SKM-1 treated with dmso at 0.1 percent for 144 hours (cell line): ENCODE measurements at regions not wholly inside any gene's neighbourhood (a gene's known extent, or its start where the extent isn't known, plus 50 kb on each side); places are given as distances from the start of the nearest gene placed in this dataset.

Experiments
- DNase-seq: peaks from one replicate; lab custom pipeline; 2025; ENCODE audit not compliant: unreplicated experiment; lab: John Stamatoyannopoulos, UW

GRCh38 chr2:576292-576691 is 100.9 kb downstream of the TMEM18 start:
- no peak for DNase-seq

DNA sequence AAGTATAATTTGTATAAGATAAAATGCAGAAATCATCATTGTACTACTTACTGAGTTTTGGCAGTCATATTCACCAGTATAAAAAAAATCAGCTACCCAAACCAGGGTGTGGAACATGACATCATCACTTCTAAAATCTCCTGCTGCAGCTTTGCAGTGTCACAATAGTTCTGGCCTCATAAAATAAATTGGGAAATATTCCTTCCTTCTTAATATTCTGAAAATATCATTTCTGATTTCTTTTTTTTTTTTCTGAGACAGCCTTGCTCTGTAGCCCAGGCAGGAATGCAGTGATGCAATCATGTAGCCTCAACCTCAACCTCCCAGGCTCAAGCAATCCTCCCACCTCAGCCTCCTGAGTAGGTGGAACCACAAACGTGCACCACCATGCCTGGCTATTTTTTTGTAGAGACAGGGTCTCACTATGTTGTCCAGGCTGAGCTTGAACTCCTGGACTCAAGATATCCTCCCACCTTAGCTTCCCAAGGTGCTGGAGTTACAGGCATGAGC is 101.4 kb downstream of the TMEM18 start:
- DNase-seq = no peak

GRCh38 chr2:575030-575726 is 102.0 kb downstream of the TMEM18 start:
- no peak for DNase-seq

DNA sequence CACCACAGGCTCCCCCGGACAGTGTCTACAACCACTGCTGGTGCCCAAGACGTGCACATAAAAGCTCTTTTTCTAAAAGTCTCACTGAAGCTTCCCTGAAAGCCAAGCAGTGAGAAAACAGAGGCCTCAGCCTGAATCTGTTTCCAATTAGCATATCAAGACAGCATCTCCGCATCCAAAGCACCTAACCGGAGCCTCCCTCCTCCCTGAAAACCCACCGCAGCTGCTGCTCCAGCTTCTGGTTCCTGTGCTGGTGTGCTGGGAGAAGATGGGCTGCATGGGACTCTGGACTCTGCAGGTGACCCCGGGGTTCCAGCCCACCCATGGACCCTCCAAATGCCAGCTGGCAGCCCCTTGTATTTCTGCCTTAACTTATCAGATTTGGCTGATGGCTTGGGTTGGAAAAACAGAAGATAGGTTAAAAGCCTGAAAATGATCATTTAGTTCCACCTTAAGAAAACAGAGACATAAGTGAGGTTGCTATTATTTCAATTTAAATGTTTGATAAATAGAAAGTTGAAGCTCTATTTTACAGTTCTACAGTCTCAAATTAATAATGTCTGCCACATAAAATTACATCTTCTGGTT is 103.3 kb downstream of the TMEM18 start:
- DNase-seq = no peak

GRCh38 chr2:573025-573424 is 104.2 kb downstream of the TMEM18 start:
- no peak for DNase-seq

DNA sequence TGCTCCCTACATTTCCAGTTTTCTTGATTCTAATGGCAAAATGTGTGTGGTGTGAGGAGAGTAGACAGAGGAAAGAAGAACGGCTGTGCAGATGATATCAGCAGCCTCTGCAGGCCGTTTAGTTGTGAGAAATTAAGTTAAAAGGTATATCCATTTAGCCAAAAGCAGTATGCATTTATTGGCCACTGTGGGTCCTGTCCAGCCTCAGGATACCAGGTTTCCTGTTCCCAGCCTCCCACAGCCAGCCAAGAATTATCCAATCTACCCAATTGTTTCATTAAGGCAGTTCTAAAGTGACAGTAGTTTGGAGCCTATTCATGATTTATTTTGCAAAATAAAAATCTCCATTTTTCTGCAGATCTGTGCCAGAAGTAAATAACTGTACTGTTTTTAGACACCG is 107.5 kb downstream of the TMEM18 start:
- no peak for DNase-seq

GRCh38 chr2:568639-569235 is 108.5 kb downstream of the TMEM18 start:
- DNase-seq = no peak

DNA sequence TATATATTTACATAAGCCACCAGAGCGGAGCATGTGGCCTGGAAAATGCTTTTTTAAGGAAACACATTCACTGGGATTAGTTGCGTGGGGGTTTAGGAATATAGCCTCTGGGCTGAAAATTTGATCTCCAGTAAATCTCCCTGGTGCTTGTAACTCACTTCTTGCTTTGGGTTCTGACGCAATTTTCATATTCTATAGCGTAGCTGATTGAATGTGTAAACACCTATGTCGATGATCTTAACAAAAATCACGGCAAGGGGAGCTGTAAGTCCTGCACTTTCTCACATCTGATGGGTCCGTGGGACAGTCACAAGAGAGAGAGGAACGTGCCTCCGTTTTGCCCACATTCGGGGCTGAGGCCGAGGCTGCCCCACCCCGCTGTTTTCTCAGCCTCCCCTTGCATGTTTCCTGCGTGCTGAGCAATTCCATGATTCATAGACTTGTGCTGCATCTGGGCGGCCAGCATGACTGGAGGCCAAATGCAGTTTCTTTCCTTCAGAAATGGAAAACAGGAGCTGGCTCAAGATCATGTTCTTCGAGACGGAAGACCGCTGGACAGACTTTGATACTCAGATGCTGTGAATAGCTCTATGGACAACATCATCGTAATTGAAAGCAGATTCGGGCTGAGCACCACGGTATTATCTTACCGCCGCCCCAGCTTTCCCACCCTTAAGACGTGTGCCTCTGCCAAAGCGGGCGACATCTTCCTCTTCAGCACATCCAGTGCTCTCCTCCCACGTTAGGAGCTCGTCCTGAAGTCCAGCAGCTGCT is 109.2 kb downstream of the TMEM18 start:
- DNase-seq = no peak

- no peak for DNase-seq
Measured at GRCh38 chr2:567496-567864, 109.7 kb downstream of the TMEM18 start.

- no peak for DNase-seq
Measured at GRCh38 chr2:566379-567313, 110.6 kb downstream of the TMEM18 start.

DNA sequence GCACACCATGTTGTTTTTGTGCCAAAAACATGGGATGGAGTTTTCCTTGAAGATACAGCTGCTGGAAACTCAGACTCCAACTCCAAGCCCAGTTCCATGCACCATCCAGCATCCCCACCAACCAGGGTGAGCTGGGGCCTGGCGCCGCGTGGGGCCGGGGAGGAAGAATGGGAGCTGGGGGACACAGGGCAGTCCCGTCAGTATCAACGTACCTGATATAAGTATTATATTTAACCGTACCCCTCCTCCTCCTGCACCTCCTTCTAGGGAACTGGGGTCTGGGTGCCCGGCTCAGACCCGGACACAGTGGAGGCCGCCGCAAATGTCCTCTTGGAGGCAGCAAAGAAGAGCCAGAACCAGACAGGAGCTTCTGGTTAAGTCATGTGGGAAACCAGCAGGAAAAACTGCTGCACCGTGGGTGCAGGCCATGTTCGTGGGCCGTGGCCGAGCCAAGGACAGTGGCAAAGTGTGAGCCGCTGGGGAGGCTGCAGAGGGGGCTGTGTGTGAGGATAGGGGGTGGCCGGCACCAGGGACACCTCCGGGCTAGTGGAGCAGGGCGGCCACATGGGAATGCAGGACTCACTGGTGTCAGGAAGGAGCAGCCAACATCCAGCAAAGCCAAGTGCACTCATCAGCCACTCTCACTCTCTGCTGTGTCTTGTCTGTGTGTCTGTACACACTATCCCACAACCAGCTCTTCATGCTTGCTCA is 112.6 kb downstream of the TMEM18 start:
- no peak for DNase-seq

GRCh38 chr2:563512-563911 is 113.7 kb downstream of the TMEM18 start:
- DNase-seq = no peak

- no peak for DNase-seq
Measured at GRCh38 chr2:562391-563364, 114.5 kb downstream of the TMEM18 start.

GRCh38 chr2:558879-559278 is 118.3 kb downstream of the TMEM18 start:
- DNase-seq = no peak

GRCh38 chr2:558302-558642 is 118.9 kb downstream of the TMEM18 start:
- no peak for DNase-seq

GRCh38 chr2:557635-558301 is 119.4 kb downstream of the TMEM18 start:
- DNase-seq = no peak

- DNase-seq = no peak
Measured at GRCh38 chr2:556485-556884, 120.7 kb downstream of the TMEM18 start.

- no peak for DNase-seq
Measured at GRCh38 chr2:555164-555922, 121.9 kb downstream of the TMEM18 start.
